NB4 (cell line): ENCODE measurements at regions not wholly inside any gene's neighbourhood (a gene's known extent, or its start where the extent isn't known, plus 50 kb on each side); places are given as distances from the start of the nearest gene placed in this dataset.

ENCODE experiments used
- CTCF ChIP-seq: IDR thresholded peaks from one replicate; pipeline ENCODE4 v1.5.1; 2012; ENCODE audit warnings: low read depth, low read length
- MAX ChIP-seq: IDR thresholded peaks from 2 replicates; pipeline ENCODE4 v1.6.1; 2011; ENCODE audit warnings: low read depth, low read length

- TF ChIP-seq CTCF (no peak), MAX (no peak)
Measured at GRCh38 chr6:66054967-66055366, 347.9 kb upstream of the EYS start.
